Stimulated activated CD4-positive, alpha-beta T cell treated with anti-CD3 and anti-CD28 coated beads, Interleukin-4, amount 100 ng/mL, for 48 hours (primary cell): ENCODE measurements at regions not wholly inside any gene's neighbourhood (a gene's known extent, or its start where the extent isn't known, plus 50 kb on each side); places are given as distances from the start of the nearest gene placed in this dataset.

Experiments used
- DNase-seq, 2 donors: peaks; one replicate each; pipeline ENCODE4 v3.0.0-alpha.2; 2020; ENCODE audit warnings: low read depth in 2 of 2

GRCh38 chr13:106887686-106888085 is 319.7 kb upstream of the ARGLU1 start:
- no peak for DNase-seq

- DNase-seq = no peak
Observed at GRCh38 chr13:106883976-106884375, 316.0 kb upstream of the ARGLU1 start.

- DNase-seq = no peak
Observed at GRCh38 chr13:106882246-106882645, 314.3 kb upstream of the ARGLU1 start.

- DNase-seq = no peak
Observed at GRCh38 chr13:106879806-106880205, 311.9 kb upstream of the ARGLU1 start.

GRCh38 chr13:106874323-106874722 is 306.4 kb upstream of the ARGLU1 start:
- DNase-seq = no peak

GRCh38 chr13:106873810-106874209 is 305.9 kb upstream of the ARGLU1 start:
- DNase-seq = no peak

GRCh38 chr13:106867249-106867648 is 299.3 kb upstream of the ARGLU1 start:
- DNase-seq = no peak

GRCh38 chr13:106865716-106866440 is 297.9 kb upstream of the ARGLU1 start:
- DNase-seq = no peak

GRCh38 chr13:106859533-106859904 is 291.6 kb upstream of the ARGLU1 start:
- DNase-seq = no peak

- no peak for DNase-seq
Observed at GRCh38 chr13:106858903-106859532, 291.1 kb upstream of the ARGLU1 start.

GRCh38 chr13:106852436-106852835 is 284.5 kb upstream of the ARGLU1 start:
- DNase-seq = no peak

GRCh38 chr13:106850973-106851650 is 283.2 kb upstream of the ARGLU1 start:
- no peak for DNase-seq

- DNase-seq = no peak
Observed at GRCh38 chr13:106846571-106847448, 278.9 kb upstream of the ARGLU1 start.

GRCh38 chr13:106836186-106836802 is 268.4 kb upstream of the ARGLU1 start:
- DNase-seq = no peak

- no peak for DNase-seq
Observed at GRCh38 chr13:106835477-106835876, 267.5 kb upstream of the ARGLU1 start.

GRCh38 chr13:106821979-106822378 is 254.0 kb upstream of the ARGLU1 start:
- DNase-seq = no peak

- DNase-seq = no peak
Observed at GRCh38 chr13:106819413-106820180, 251.7 kb upstream of the ARGLU1 start.

GRCh38 chr13:106818971-106819370 is 251.0 kb upstream of the ARGLU1 start:
- DNase-seq = no peak

GRCh38 chr13:106815545-106815944 is 247.6 kb upstream of the ARGLU1 start:
- DNase-seq = no peak

GRCh38 chr13:106814463-106814862 is 246.5 kb upstream of the ARGLU1 start:
- DNase-seq = no peak

- DNase-seq = no peak
Observed at GRCh38 chr13:106810069-106810468, 242.1 kb upstream of the ARGLU1 start.
